Peyer's patch (tissue), 4 donors: ENCODE measurements at regions not wholly inside any gene's neighbourhood (a gene's known extent, or its start where the extent isn't known, plus 50 kb on each side); places are given as distances from the start of the nearest gene placed in this dataset.

Experiments
- DNase-seq, 3 donors: peaks; one replicate each; pipeline ENCODE4 v3.0.0-alpha.2; 2017 to 2019
- H3K27ac ChIP-seq, 4 donors: fragments of 200-600 bp; sonication (generic); one replicate each; pipeline ENCODE4 v1.5.1; 2016 to 2019
- H3K27me3 ChIP-seq, 2 donors: fragments of 200-600 bp; sonication (generic); one replicate each; pipeline ENCODE4 v1.5.1; 2019
- H3K36me3 ChIP-seq, 3 donors: fragments of 200-600 bp; sonication (generic); one replicate each; pipeline ENCODE4 v1.5.1; 2016 to 2019
- H3K4me1 ChIP-seq, 4 donors: fragments of 200-600 bp; sonication (generic); one replicate each; pipeline ENCODE4 v1.5.1; 2016 to 2019
- H3K4me3 ChIP-seq, 4 donors: fragments of 200-600 bp; sonication (generic); 1 replicate in 3 of 4; 2 replicates in 1 of 4; pipeline ENCODE4 v1.5.1; 2016 to 2019; ENCODE audit warnings: mild to moderate bottlenecking in 1 of 4
- H3K9me3 ChIP-seq, 4 donors: fragments of 200-600 bp; sonication (generic); one replicate each; pipeline ENCODE4 v1.5.1; 2016 to 2019; ENCODE audit warnings: mild to moderate bottlenecking in 1 of 4
- CTCF ChIP-seq, 6 experiments: fragments of 450-650 bp in 4 of 6; fragments of 200-600 bp in 2 of 6; sonication (generic) in 1 of 6; IDR thresholded peaks; one replicate each; pipeline ENCODE4 v1.5.1; 2017 to 2019; ENCODE audit warnings: antibody characterized with exemption in 6 of 6, mild to moderate bottlenecking in 3 of 6, moderate library complexity in 1 of 6
- POLR2A ChIP-seq, 2 donors: fragments of 450-650 bp; IDR thresholded peaks; one replicate each; pipeline ENCODE4 v1.5.1; 2017; ENCODE audit warnings: antibody characterized with exemption in 2 of 2, mild to moderate bottlenecking in 2 of 2, moderate library complexity in 2 of 2

GRCh38 chr4:162700815-162701361 is 465.8 kb downstream of the NAF1 start:
- Histone ChIP-seq H3K27me3 (no peaks in the 10 kb centered on the region), H3K36me3 (no peaks in the 10 kb centered on the region), H3K9me3 (no peaks in the 10 kb centered on the region), H3K4me1 (no peaks in the 10 kb centered on the region), H3K27ac (no peak overlapping the region), H3K4me3 (no peak overlapping the region)
- TF ChIP-seq POLR2A (IDR thresholded peaks at IDR 0.05) (no peak), CTCF (IDR thresholded peaks at IDR 0.05) (no peak)
- no peak for DNase-seq

DNA sequence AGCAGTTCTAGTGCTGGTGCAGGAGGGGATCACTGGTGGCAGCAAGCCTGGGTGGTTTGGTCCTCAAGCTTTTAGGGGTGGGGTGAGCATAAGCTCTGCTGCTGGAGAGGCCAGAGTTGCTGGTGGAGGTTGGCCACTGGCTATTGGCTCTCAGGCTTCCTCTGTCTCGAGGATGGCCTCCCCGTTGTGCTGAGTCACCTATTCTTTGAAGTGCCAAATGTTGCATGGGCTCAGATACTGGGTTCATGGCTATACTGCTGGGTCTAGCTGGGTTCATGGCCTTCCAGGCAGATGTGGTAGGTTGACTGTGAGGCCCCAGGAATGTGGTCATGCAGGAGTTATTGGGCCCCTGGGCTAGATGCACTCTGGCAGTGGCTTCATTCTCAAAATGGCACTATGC is 466.3 kb downstream of the NAF1 start:
- Histone ChIP-seq H3K9me3 (no peaks in the 10 kb centered on the region), H3K27ac (no peak overlapping the region), H3K4me3 (no peak overlapping the region), H3K27me3 (no peaks in the 10 kb centered on the region), H3K4me1 (no peaks in the 10 kb centered on the region), H3K36me3 (no peaks in the 10 kb centered on the region)
- no peak for TF ChIP-seq POLR2A (IDR thresholded peaks at IDR 0.05)
- no peak for TF ChIP-seq CTCF (IDR thresholded peaks at IDR 0.05)
- DNase-seq, result no peak

- Histone ChIP-seq H3K36me3 (no peaks in the 10 kb centered on the region), H3K9me3 (no peaks in the 10 kb centered on the region), H3K4me3 (no peak overlapping the region), H3K4me1 (no peaks in the 10 kb centered on the region), H3K27ac (no peak overlapping the region), H3K27me3 (no peaks in the 10 kb centered on the region)
- no peak for DNase-seq
- no peak for TF ChIP-seq POLR2A (IDR thresholded peaks at IDR 0.05)
- no peak for TF ChIP-seq CTCF (IDR thresholded peaks at IDR 0.05)
Measured at GRCh38 chr4:162699629-162700028, 467.1 kb downstream of the NAF1 start.

GRCh38 chr4:162685410-162685809 is 481.3 kb downstream of the NAF1 start:
- TF ChIP-seq CTCF (IDR thresholded peaks at IDR 0.05) (no peak), POLR2A (IDR thresholded peaks at IDR 0.05) (no peak)
- Histone ChIP-seq H3K4me1 (no peaks in the 10 kb centered on the region), H3K9me3 (no peaks in the 10 kb centered on the region), H3K4me3 (no peak overlapping the region), H3K27ac (no peak overlapping the region), H3K36me3 (no peaks in the 10 kb centered on the region), H3K27me3 (no peaks in the 10 kb centered on the region)
- no peak for DNase-seq

DNA sequence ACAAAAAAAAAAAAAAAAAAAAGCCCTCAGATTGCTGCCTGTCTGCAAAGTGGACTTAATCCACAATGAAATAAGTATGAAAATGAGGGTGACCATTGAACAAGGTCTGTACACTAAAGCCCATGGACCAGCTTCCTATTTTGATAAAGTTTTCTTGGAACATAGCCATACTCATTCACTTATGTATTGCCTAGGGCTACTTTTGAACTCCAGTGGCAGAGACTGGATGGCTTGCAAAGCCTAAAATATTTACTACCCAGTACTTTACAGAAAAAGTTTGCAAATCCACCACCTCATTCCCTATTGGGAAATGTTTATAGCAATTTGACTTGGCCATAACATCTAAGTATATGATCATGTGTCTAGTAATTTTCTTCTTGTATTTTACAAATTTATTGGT is 481.7 kb downstream of the NAF1 start:
- H3K27me3 ChIP-seq, result no peaks in the 10 kb centered on the region
- no peak for TF ChIP-seq POLR2A (IDR thresholded peaks at IDR 0.05)
- TF ChIP-seq CTCF (IDR thresholded peaks at IDR 0.05), result no peak
- no peak for DNase-seq
- H3K9me3 ChIP-seq, result no peaks in the 10 kb centered on the region
- H3K36me3 ChIP-seq, result no peaks in the 10 kb centered on the region
- no peaks in the 10 kb centered on the region for H3K4me1 ChIP-seq
- H3K4me3 ChIP-seq, result no peak overlapping the region
- no peak overlapping the region for H3K27ac ChIP-seq

- Histone ChIP-seq H3K36me3 (no peaks in the 10 kb centered on the region), H3K27ac (no peak overlapping the region), H3K9me3 (no peaks in the 10 kb centered on the region), H3K27me3 (no peaks in the 10 kb centered on the region), H3K4me3 (no peak overlapping the region), H3K4me1 (no peaks in the 10 kb centered on the region)
- no peak for DNase-seq
- no peak for TF ChIP-seq POLR2A (IDR thresholded peaks at IDR 0.05)
- TF ChIP-seq CTCF (IDR thresholded peaks at IDR 0.05), result no peak
Measured at GRCh38 chr4:162684371-162684700, 482.4 kb downstream of the NAF1 start.
